Left cardiac atrium (tissue), 4 donors: ENCODE measurements at regions not wholly inside any gene's neighbourhood (a gene's known extent, or its start where the extent isn't known, plus 50 kb on each side); places are given as distances from the start of the nearest gene placed in this dataset.

Experiments
- ATAC-seq, 2 donors: fragments of 200-7000 bp; cut with Tn5 transposase; one replicate each; pipeline ENCODE4 v1.9.1; 2020; ENCODE audit warnings: mild to moderate bottlenecking in 2 of 2, moderate library complexity in 2 of 2
- DNase-seq: peaks from one replicate; pipeline ENCODE4 v3.0.0-alpha.2; 2020
- intact Hi-C, 2 donors: fragments of 100-400 bp; cut with DNase I; formaldehyde crosslinking; loops; one replicate each; pipeline versions ENCODE4 v1.14.1 to v1.15.1; 2022 to 2023
- donor health status: DM: no; HTN: yes; CAD: no.
- donor health status: DM: no; HTN: yes; CAD: no; lungs with severe emphysema.
- donor health status: DM: yes; HTN: yes; CAD: no.
- donor health status: Dilated cardiomyopathy.

DNA sequence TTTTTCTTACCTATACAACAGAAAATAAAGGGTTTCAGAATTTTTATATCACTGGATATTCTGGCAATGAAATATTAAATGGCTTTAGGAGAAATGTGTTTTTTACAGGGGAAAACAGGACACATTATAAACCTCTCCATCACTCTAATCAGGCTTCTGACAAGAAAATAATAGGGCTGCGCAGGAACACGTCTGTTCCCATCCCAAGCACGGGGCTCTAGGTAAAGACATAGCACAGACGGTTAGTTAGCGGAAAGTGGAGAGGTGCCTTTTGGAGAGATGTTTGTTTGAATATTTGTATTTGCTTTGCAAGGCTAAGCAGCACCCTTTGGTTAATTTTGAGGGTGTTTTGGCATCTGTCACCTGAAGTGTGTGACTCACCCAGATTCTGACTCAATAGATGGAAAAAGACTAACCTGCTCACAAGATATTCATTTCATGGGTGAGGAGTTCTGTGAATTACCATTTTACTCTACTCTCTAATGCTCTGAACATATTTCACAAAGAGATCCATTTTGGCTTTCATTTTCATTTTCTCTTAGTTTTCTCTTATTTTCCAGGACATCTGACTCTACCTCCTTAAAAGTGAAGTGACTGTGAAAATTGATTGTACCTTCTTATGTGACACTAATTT lies 174.5 kb upstream of the AKR1E2 start:
- intact Hi-C loops: loop anchor here (10.0 kb wide), 5 partner anchors 113 to 867 kb away; partner anchors contain the start of gene KLF6 (in 1 of the 2)
- DNase-seq (no peak), ATAC-seq (no peak)

DNA sequence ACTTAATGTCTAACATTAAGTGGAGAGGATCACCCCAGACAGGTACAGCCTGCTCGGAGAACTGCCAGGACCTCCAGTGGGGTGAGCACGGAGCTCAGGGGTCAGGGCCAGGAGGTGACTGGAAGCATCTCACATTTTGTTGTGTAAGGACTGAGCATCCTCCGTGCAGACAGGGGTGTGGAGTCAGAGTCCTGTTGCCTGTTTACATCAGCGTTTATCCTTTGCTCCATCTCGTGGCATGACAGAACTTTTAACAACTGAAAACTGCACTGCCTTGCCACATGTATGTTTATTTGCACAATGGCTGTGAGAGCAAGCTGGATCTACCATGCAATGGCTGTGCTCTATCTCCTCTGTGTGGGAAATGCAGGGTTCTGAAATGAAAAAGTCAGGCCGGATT lies 175.4 kb upstream of the AKR1E2 start:
- peak in 1 of 2 donors; percentile 49 for ATAC-seq
- intact Hi-C loops: loop anchor here (10.0 kb wide), 5 partner anchors 114 to 866 kb away; partner anchors contain the start of gene KLF6 (in 1 of the 2)
- no peak for DNase-seq

DNA sequence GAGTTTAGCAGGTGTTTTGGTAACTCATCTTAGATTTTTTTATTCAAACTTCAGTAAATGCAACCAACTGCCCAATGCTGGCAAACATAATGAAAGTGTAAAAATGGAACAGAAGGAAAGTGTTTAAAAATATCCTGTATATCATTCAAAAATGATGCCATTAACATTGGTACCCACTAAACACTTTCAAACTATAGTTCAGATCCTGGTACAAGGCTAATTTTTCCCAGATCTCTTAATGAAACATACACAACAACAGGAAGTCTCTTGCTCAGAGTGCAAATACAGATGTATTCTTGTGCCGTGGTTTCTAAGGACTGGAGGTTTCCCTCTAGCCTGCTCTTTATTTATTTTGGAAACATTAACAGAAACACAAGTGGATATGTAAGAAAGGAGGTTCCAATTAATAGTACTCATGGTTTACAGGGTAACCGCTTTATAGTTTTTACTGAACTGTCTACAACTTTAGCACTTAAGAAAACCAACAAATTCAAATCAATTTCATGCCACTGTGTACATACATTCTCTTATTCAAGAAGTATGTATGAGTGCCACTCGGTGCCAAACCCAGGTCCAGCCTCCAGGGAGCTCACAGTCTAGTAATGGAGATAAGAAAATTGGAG lies 176.0 kb upstream of the AKR1E2 start:
- DNase-seq (no peak), ATAC-seq (peak in 1 of 2 donors; percentile 58)
- intact Hi-C loops: loop anchor here (10.0 kb wide), 5 partner anchors 115 to 865 kb away; partner anchors contain the start of gene KLF6 (in 1 of the 2)

DNA sequence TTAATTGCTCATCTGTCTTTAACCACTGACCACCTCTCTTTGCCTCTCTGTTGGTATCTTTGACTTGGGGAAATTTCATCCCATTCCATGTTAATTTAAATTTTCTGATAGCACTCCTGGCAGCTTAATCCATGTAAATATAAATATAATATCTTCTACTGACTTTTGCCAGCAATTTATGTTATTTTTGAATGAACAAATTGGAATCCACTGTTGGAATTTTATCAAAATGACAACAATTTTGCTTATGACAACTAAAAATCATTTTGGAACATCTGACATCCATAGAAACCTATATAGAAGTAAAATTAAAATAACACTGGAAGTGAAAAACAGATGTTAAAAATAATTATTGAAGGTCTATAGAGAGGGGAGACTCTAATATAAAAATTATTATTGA lies 176.5 kb upstream of the AKR1E2 start:
- ATAC-seq (no peak), DNase-seq (no peak)
- intact Hi-C loops: no loop called here

DNA sequence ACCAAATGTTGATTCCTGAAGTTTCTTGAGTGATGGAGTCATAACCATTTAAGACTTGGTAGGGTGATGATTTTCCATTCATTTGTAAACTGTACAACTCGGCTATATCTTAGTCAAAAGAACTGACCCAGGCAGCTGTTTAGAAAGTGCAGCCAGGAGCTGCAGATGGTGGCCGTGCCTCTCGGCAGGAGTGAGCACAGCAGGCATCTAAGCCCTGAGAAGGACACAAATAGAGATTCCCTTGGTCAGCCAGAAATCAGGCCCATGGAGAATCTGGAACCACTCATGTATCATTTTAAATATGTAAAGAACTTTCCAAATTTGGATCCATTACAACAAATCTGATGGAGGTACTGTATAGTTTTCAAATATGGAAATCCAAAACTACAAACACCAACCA lies 177.0 kb upstream of the AKR1E2 start:
- intact Hi-C loops: no loop called here
- ATAC-seq: peak in 1 of 2 donors; percentile 33

DNA sequence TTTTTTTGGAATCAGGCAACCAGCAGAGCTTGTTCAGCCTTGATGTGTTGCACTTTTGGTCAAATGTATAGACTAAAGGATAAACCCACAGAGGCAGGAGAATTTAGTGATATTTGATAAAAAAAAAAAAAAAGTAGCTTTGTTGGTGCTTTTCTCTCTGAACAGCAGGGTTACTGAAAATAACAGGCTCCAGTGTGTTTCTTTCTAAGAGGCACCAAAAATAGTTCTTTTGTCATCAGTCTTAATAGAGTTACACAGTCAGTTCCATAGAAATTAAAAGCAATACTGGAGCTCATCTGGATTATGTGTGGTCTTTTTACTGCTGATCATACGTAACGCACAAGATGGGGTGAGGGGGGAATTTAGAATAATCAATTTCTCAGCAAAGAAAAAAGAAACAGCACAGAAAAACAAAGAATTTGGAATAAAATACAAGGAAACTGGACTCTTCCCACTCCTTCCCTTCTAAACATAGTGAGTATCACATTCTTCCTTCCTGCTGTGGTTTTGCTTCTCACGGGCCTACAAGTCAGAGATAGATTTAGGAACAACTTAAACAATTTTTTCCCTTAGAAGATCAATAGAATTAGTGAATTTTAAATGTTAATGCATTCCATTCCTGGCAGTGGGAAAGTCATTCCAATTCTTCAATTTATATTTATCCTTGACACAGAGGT lies 178.8 kb upstream of the AKR1E2 start:
- no peak for ATAC-seq
- DNase-seq: no peak
- intact Hi-C loops: no loop called here

More for the DNA sequence above, 177.0 kb upstream of the AKR1E2 start:
- no peak for DNase-seq

DNA sequence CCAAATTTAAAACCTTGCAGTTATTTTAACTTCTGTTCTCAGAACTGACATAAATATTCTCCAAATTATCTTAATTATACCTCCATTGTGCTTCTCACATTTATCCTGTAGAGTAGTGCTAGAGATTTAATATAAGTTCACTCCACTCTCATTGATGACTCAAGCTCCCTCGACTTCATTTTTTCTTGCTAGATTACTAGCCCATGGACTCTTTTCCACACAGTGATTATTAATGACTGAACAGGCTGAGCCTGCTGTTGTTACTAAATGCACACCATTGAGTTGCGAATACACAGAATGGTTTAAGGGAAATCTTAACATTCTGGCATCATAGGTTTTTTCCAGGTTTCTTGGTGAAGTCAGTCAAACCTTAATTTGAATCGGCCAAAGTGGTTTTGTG lies 179.5 kb upstream of the AKR1E2 start:
- intact Hi-C loops: no loop called here
- ATAC-seq: no peak
- DNase-seq: no peak

DNA sequence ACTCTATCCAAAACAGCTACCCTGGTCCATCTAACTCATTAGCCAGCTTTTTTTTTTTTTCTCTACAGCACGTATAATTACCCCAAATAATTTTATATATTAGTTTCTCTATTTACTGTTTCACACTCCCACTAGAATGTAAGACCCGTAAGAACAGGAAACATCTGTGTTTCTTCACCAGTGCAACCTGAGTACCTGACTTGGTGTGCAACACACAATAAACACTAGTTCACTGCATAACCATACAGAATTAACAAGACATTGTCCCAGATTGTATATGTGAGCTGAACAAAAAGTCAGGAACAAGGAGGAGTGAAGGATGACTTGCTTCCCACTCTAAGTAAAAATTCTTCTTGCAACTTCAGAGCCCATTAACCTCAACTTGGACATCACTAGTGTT lies 180.2 kb upstream of the AKR1E2 start:
- DNase-seq (no peak), ATAC-seq (no peak)
- intact Hi-C loops: no loop called here

DNA sequence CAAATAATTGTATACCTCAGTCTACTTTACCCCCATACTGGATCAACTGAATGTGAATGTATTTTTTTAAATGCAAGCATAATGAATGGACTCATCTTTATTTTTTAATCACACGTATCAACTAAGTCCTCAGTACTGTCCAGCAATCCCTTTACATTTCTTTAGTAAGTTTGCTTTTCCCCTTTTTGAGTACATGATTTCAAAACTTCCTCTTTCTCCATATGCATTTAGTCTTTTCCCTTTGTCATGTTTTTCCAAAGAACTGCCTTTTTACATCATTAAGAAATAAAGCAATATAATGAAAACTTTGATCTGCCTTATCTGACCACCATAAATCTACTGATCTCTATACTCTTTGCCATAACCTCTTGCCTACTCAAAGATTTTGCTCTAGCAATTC lies 182.5 kb upstream of the AKR1E2 start:
- ATAC-seq (no peak), DNase-seq (no peak)
- intact Hi-C loops: no loop called here

DNA sequence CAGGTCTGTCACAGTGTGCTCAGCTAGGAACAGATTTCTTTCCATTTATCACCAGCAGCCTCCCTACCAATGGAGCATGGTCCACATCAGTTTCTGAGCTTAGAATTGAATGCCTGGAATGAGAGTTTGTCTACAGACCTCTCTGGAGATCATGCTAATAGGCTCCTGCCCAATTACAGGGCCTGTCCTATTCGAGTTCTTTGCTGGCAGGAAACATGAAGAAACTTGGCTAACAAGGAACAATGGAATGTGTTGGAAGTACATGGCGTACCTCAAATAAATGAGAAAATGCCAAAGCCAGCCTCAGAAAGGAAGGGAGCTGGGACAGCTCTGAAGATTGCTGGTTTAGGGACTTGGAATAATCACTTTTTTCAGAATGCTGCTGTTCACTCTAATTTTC lies 186.0 kb upstream of the AKR1E2 start:
- DNase-seq (no peak), ATAC-seq (peak; percentile 86 to 94)
- intact Hi-C loops: no loop called here

DNA sequence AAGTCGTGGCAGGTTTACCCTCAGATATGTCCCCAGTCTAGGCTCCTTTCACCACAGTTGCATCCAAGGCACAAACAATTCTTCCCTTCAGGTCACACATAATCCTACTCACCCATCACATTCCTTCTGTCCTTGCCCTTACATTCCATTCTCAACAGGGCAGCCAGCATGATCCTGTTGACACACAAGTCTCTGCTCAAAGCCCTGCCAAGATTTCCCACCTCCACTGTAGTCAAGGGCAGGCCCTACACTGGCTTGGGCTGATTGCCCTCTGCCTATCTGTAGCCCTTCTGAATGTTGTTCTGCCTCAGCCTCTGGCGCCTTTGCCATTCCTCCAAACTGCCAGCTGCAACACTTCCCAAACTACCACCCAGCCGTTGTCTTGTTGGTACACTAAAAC lies 187.9 kb upstream of the AKR1E2 start:
- intact Hi-C loops: no loop called here
- ATAC-seq (peak; percentile 72 to 89), DNase-seq (no peak)

DNA sequence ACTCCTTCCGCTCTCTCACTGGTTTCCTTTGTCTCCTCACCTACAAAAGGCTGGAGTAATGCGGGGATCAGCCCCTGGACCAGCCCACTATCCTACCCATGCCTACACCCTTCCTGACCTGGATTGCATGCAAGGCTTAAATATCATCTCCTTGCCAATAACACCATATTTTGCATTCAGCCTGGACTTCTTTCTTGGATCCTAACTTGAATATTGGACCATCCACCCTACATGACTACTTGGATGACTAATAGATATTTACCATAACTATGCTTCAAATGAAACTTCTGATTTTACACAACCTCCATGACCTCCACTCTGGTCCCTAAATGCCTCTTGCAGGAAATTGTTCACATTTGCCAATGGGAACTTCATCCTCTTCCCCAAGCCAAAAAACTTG lies 188.3 kb upstream of the AKR1E2 start:
- ATAC-seq: no peak
- DNase-seq: no peak
- intact Hi-C loops: no loop called here

DNA sequence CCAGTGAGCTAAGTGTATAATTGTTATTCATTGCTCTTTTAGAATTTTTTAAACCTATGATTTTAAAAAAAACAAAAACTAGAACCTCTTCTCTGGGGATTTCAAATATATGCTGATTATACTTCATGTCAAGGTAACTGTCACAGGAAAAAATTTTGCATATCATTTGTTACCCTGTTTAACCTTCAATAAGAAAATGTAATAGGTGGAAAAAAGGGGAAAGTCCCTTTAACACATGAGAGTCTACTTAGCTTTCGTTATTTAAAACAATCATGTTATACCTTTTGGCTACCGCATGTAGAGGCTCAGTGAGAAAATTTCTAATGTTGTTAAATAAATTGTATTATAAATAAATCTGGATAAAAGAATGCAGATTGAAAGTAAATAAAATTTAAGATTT lies 190.1 kb upstream of the AKR1E2 start:
- ATAC-seq (no peak), DNase-seq (no peak)
- intact Hi-C loops: no loop called here

DNA sequence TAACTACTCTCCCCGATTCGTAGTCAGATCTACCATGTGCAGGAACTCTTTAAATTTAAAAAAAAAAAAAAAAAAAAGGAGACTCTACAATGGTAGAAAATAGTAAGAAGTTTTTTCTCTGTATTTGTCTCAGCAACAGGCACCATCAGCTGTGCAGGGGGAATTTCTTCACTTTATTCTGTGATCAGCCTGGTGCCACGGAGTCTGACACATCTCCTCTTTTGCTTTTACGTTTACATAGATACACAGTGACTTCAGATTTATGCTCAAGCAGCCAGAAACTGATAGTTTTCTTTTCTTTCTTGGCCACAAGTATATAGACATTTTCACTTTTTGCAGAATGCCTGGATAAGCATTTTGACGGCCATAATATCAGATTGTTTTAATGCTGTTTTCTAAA lies 190.6 kb upstream of the AKR1E2 start:
- intact Hi-C loops: no loop called here
- DNase-seq (no peak), ATAC-seq (no peak)

DNA sequence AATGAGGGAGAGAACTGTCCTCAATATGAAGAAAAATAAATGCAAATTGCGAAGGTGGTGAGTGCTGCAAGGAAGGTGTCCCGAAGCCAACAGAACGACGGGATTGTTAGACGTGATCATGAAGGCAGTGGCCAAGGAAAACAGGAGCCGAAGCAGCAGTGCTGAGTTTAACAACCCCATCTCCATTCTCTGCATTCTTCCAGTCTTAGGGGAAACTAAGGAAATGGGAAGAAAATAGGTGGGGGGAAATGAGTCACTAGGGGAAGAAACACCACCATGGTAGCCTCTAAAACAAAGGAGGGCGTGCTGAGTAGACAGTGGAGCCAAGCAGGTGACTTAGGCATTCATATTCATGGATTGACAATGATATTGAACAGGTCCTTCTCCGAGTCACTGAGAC lies 192.2 kb upstream of the AKR1E2 start:
- no peak for DNase-seq
- no peak for ATAC-seq
- intact Hi-C loops: no loop called here

DNA sequence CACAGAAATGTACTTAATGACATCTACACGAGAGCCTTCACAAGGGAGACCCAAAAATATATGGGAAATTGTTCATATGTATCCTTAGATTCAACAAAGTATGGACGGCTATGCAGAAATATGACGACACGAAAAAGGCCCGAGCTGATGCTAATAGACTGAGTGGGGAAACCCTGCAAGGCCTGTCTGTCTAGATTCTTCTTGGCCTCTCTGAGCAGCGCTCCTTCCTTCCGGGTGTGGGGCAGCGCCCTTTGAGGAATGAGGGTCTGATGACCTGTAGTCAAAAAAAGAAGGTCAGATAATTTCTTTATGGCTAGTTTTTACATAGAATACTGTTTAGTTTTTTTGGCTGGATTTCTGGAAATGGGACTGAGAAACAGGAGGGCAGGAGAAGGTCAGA lies 192.8 kb upstream of the AKR1E2 start:
- intact Hi-C loops: no loop called here
- DNase-seq: no peak
- ATAC-seq: no peak

DNA sequence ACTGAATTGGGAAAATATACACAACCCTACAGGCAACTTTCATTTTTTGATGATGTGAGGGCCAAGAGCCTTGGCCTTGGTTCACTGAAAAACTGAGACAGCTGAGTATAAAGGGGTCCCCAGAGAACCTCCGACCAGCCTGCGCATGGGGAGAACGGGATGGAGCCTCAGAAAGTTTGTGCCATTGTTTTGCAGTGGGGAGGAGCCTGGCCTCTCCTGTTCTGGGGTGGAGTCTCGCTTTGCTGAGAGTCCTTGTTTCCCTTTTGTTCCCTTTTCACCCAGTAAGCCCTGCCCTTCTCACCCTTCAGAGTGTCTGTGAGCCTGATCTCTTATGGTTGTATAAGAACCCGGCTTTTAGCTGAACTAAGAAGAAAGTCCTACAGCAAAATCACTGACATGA lies 193.2 kb upstream of the AKR1E2 start:
- ATAC-seq (peak in 1 of 2 donors; percentile 61), DNase-seq (no peak)
- intact Hi-C loops: no loop called here

DNA sequence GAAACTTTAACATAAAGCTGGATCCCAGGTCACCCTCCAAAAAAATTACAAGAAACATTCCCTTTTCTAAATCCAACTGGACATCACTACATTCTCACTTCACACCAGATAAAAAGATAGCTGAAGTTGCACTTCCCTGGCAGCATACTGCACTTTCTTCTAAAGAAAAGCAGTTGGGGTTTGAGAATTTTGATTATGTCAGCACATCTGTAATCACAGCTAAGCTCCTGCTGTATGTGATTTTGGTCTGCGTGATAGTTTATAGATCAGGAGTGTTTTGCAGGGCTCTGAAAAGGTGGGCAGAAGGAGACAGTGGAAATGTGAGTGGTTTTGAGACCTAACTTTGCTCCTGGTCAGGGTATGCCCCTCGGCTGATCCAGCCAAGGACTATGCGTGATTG lies 199.1 kb upstream of the AKR1E2 start:
- intact Hi-C loops: no loop called here
- ATAC-seq: no peak

DNA sequence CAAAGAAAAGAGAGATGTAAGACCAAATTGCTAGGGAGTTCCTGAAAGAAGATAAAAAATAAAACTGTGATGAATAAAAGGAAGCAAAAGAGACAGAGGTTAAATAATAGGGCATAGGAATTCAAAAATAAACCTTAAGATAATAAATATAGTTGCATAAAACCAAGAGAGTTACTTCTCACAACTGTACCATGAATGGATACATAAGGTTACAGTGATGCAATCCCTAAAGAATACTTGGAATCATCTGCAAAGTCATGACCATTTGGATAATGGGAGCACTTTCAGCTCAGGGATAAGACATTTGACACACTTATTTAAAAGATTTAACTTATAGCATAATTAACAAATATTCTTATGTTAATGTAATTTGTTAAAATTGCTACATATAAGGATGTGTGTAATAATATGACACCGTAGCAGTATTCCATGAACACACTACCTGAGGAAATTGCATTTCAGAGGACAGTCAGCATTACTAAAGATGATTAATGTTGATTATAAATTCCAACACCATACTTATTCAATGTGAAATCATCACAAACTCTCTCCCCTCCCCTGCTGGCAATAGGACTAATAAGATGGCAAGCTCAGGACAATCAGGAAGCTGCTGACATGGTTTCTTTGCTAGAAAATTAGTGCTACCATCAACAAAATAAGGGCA lies 202.1 kb upstream of the AKR1E2 start:
- no peak for DNase-seq
- no peak for ATAC-seq
- intact Hi-C loops: no loop called here

More for the DNA sequence above, 199.1 kb upstream of the AKR1E2 start:
- DNase-seq: no peak

DNA sequence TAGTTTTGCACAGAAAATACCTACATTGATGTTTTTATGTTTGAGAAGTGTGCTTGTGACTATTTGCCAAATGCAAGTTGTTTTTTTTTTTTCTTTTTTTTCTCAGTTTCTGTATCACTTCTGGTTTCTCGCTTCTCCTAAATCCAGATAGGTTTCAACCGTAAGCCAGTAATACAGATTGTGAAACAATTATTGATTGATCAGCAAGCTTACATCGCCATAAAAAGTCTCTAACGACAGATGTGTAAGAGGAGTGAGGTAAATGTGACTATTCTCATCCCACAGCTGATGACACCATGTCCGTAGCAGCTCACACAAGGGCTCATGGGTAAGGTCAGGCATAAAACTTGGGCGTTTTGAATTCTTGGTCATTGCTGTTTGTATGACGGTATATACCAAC lies 202.8 kb upstream of the AKR1E2 start:
- ATAC-seq (no peak), DNase-seq (no peak)
- intact Hi-C loops: no loop called here
